Astrocyte (in vitro differentiated cells and primary cell): ENCODE measurements at regions not wholly inside any gene's neighbourhood (a gene's known extent, or its start where the extent isn't known, plus 50 kb on each side); places are given as distances from the start of the nearest gene placed in this dataset.

ENCODE experiments used
- CTCF ChIP-seq: IDR thresholded peaks from 2 replicates; pipeline ENCODE4 v1.5.1; 2011; ENCODE audit warnings: low read depth, mild to moderate bottlenecking, inconsistent platforms, low read length, moderate library complexity; ENCODE audit not compliant: insufficient read depth
- EZH2 ChIP-seq: IDR thresholded peaks from 2 replicates; pipeline ENCODE4 v1.6.1; 2012; ENCODE audit warnings: mild to moderate bottlenecking, low read length, inconsistent platforms; ENCODE audit not compliant: insufficient read depth

- TF ChIP-seq CTCF (no peak), EZH2 (no peak)
Measured at GRCh38 chr12:58575256-58575655, 345.0 kb downstream of the LRIG3 start.
